CD14-positive monocyte (primary cell): ENCODE measurements at regions not wholly inside any gene's neighbourhood (a gene's known extent, or its start where the extent isn't known, plus 50 kb on each side); places are given as distances from the start of the nearest gene placed in this dataset.

Experiments used
- DNase-seq, 3 donors: peaks; one replicate each; pipeline ENCODE4 v3.0.0-alpha.2; 2011 to 2022
- H2AFZ ChIP-seq: 2 replicates; pipeline ENCODE4 v1.6.0; 2012; ENCODE audit warnings: mild to moderate bottlenecking, low read depth, low read length, inconsistent platforms; ENCODE audit not compliant: insufficient read depth, poor library complexity, severe bottlenecking
- H3K27ac ChIP-seq, 2 donors: 1 replicate in 1 of 2; 2 replicates in 1 of 2; pipeline ENCODE4 v1.5.1; 2012 to 2013; ENCODE audit warnings: low read length in 2 of 2, control low read depth in 1 of 2, inconsistent platforms in 1 of 2, low read depth in 1 of 2, mild to moderate bottlenecking in 1 of 2
- H3K27me3 ChIP-seq, 2 donors: one replicate each; pipeline versions ENCODE4 v1.6.0 to v1.6.1; 2011 to 2013; ENCODE audit warnings: low read length in 2 of 2; ENCODE audit not compliant: control insufficient read depth in 2 of 2, insufficient read depth in 2 of 2
- H3K36me3 ChIP-seq, 2 donors: replicated peaks in 1 of 2; 1 replicate in 1 of 2; 2 replicates in 1 of 2; pipeline versions ENCODE4 v1.5.1 to v1.6.1; 2012 to 2013; ENCODE audit warnings: low read length in 2 of 2, control low read depth in 1 of 2, inconsistent platforms in 1 of 2, mild to moderate bottlenecking in 1 of 2; ENCODE audit not compliant: insufficient read depth in 2 of 2, control insufficient read depth in 1 of 2
- H3K4me1 ChIP-seq, 2 donors: 1 replicate in 1 of 2; 2 replicates in 1 of 2; pipeline versions ENCODE4 v1.5.1 to v1.6.1; 2012 to 2013; ENCODE audit warnings: low read length in 2 of 2, control low read depth in 1 of 2, inconsistent platforms in 1 of 2, mild to moderate bottlenecking in 1 of 2, moderate library complexity in 1 of 2; ENCODE audit not compliant: insufficient read depth in 2 of 2, control insufficient read depth in 1 of 2
- H3K4me2 ChIP-seq: replicated peaks from 2 replicates; pipeline ENCODE3; 2012; ENCODE audit warnings: low read length, moderate library complexity, mild to moderate bottlenecking; ENCODE audit not compliant: poor library complexity, severe bottlenecking; ENCODE audit errors: extremely low read depth
- H3K4me3 ChIP-seq, 3 experiments: fragments of 200-600 bp in 1 of 3; sonication (generic) in 1 of 3; replicated peaks in 1 of 3; 1 replicate in 2 of 3; 2 replicates in 1 of 3; pipeline ENCODE4 v1.5.1; 2011 to 2013; ENCODE audit warnings: low read length in 3 of 3, mild to moderate bottlenecking in 3 of 3, control low read depth in 2 of 3, low read depth in 2 of 3, inconsistent platforms in 1 of 3, moderate library complexity in 1 of 3
- H3K79me2 ChIP-seq: 2 replicates; pipeline ENCODE4 v1.6.0; 2012; ENCODE audit warnings: mild to moderate bottlenecking, control low read depth, inconsistent platforms, low read length, moderate library complexity; ENCODE audit not compliant: insufficient read depth
- H3K9ac ChIP-seq: 2 replicates; pipeline ENCODE4 v1.6.0; 2017; ENCODE audit warnings: low read length, mild to moderate bottlenecking; ENCODE audit not compliant: insufficient read depth, poor library complexity, severe bottlenecking
- H3K9me3 ChIP-seq, 2 donors: replicated peaks in 1 of 2; 1 replicate in 1 of 2; 2 replicates in 1 of 2; pipeline versions ENCODE4 v1.5.1 to v1.6.1; 2012 to 2013; ENCODE audit warnings: low read length in 2 of 2, control low read depth in 1 of 2; ENCODE audit not compliant: control insufficient read depth in 1 of 2, insufficient read depth in 1 of 2
- H4K20me1 ChIP-seq: 2 replicates; pipeline ENCODE4 v1.6.0; 2012; ENCODE audit warnings: mild to moderate bottlenecking, low read length, control low read depth, moderate library complexity; ENCODE audit not compliant: insufficient read depth
- H3K27ac Mint-ChIP-seq, 7 donors: one replicate each; pipeline ENCODE4 v1.8.0; 2020; ENCODE audit warnings: mild to moderate bottlenecking in 7 of 7, mixed read lengths in 7 of 7, moderate library complexity in 6 of 7, inconsistent platforms in 2 of 7
- H3K27me3 Mint-ChIP-seq, 3 donors: one replicate each; pipeline ENCODE4 v1.8.0; 2021 to 2022; ENCODE audit warnings: low read depth in 3 of 3, mild to moderate bottlenecking in 3 of 3, mixed read lengths in 3 of 3, moderate library complexity in 3 of 3, inconsistent platforms in 1 of 3
- H3K36me3 Mint-ChIP-seq, 2 donors: one replicate each; pipeline ENCODE4 v1.8.0; 2020; ENCODE audit warnings: mixed read lengths in 2 of 2, inconsistent platforms in 1 of 2, mild to moderate bottlenecking in 1 of 2
- H3K4me1 Mint-ChIP-seq: one replicate; pipeline ENCODE4 v1.8.0; 2020; ENCODE audit warnings: mild to moderate bottlenecking, mixed read lengths
- H3K4me3 Mint-ChIP-seq, 2 donors: one replicate each; pipeline ENCODE4 v1.8.0; 2020; ENCODE audit warnings: mild to moderate bottlenecking in 2 of 2, mixed read lengths in 2 of 2, moderate library complexity in 1 of 2
- H3K9me3 Mint-ChIP-seq, 7 donors: one replicate each; pipeline ENCODE4 v1.8.0; 2020 to 2022; ENCODE audit warnings: mixed read lengths in 7 of 7, mild to moderate bottlenecking in 6 of 7, moderate library complexity in 6 of 7, inconsistent platforms in 2 of 7
- CTCF ChIP-seq: fragments of 200-600 bp; IDR thresholded peaks from one replicate; pipeline ENCODE4 v1.8.0; 2022; ENCODE audit warnings: antibody characterized with exemption, mild to moderate bottlenecking
- WGBS: methylation state at CpG from one replicate; pipeline ENCODE4 v1.1.5; 2013; ENCODE audit warnings: missing lambda C conversion rate; ENCODE audit not compliant: insufficient coverage; 5-methylcytosine and 5-hydroxymethylcytosine counted together
- intact Hi-C, 2 donors: fragments of 100-400 bp; cut with micrococcal nuclease; formaldehyde crosslinking; loops; one replicate each; pipeline versions ENCODE4 v1.15.0 to v1.15.1; 2023

DNA sequence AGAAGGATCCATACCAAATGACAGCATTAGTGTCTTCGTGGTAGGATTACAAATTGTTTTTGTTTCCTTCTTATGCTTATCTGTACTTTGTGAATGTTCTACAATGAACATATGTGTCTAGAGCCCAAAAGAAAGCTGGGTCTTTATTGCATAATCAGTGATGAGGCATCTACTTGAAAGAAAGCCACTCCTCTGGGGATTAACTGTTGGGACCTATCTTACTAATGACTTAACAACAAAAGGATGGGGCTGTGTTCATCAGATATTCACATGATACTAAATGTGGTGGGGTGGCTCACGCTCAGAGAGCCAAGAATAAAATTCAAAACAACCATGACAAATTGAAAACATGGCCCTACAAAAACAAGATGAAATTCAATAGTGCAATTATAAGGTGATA lies 160.2 kb downstream of the RGS9 start:
- no peaks in the 10 kb centered on the region for H3K79me2 ChIP-seq
- Mint-ChIP-seq H3K27ac (no peak overlapping the region), H3K36me3 (no peaks in the 10 kb centered on the region), H3K27me3 (peaks cover 6 to 7% (median 6%) of the 10 kb centered on the region in 3 donors), H3K9me3 (peaks cover 0 to 4% (median 0%) of the 10 kb centered on the region in 7 donors), H3K4me1 (no peaks in the 10 kb centered on the region), H3K4me3 (no peak overlapping the region)
- no peaks in the 10 kb centered on the region for H3K36me3 ChIP-seq
- no CpG with 5 or more reads among the region's 2 CpGs for WGBS
- no peak overlapping the region for H3K4me2 ChIP-seq
- H3K4me1 ChIP-seq = no peaks in the 10 kb centered on the region
- no peak for TF ChIP-seq CTCF
- H3K9ac ChIP-seq = no peak overlapping the region
- intact Hi-C loops = no loop called here
- H3K27ac ChIP-seq = no peak overlapping the region
- H2AFZ ChIP-seq = no peak overlapping the region
- no peaks in the 10 kb centered on the region for H4K20me1 ChIP-seq
- DNase-seq = no peak
- no peaks in the 10 kb centered on the region for H3K27me3 ChIP-seq
- H3K4me3 ChIP-seq = no peak overlapping the region
- no peaks in the 10 kb centered on the region for H3K9me3 ChIP-seq

- no peaks in the 10 kb centered on the region for H3K79me2 ChIP-seq
- peaks cover 3 to 5% (median 4%) of the 10 kb centered on the region in 3 donors for H3K27me3 Mint-ChIP-seq
- H3K4me1 Mint-ChIP-seq = no peaks in the 10 kb centered on the region
- H3K27ac Mint-ChIP-seq = peak overlapping the region in 1 of 7 donors; percentile 10
- no peaks in the 10 kb centered on the region for H3K9me3 ChIP-seq
- no peak overlapping the region for H3K4me2 ChIP-seq
- no peak overlapping the region for H3K9ac ChIP-seq
- no peaks in the 10 kb centered on the region for H3K9me3 Mint-ChIP-seq
- no peaks in the 10 kb centered on the region for H4K20me1 ChIP-seq
- H3K4me3 Mint-ChIP-seq = no peak overlapping the region
- 7% methylated on average over 9 of the region's 10 CpGs for WGBS
- H3K36me3 Mint-ChIP-seq = no peaks in the 10 kb centered on the region
- H3K27me3 ChIP-seq = no peaks in the 10 kb centered on the region
- TF ChIP-seq CTCF = peak; percentile 21
- no peaks in the 10 kb centered on the region for H3K4me1 ChIP-seq
- no peak overlapping the region for H3K27ac ChIP-seq
- H3K4me3 ChIP-seq = no peak overlapping the region
- DNase-seq = no peak
- no peak overlapping the region for H2AFZ ChIP-seq
- no peaks in the 10 kb centered on the region for H3K36me3 ChIP-seq
- intact Hi-C loops = no loop called here
Measured at GRCh38 chr17:65294181-65294719, 157.1 kb downstream of the RGS9 start.
